HFFc6 (cell line): ENCODE measurements at regions not wholly inside any gene's neighbourhood (a gene's known extent, or its start where the extent isn't known, plus 50 kb on each side); places are given as distances from the start of the nearest gene placed in this dataset.
"Not testable (repeated sequence)": the region's sequence is repeated elsewhere in the genome, so short reads cannot be mapped to it uniquely, and the experiment has no call there.

ENCODE experiments used
- DNase-seq: peaks from one replicate; pipeline ENCODE4 v3.0.0-alpha.2; 2018
- H3K27ac Mint-ChIP-seq: 2 replicates; pipeline ENCODE4 v1.8.0; 2020; ENCODE audit warnings: mild to moderate bottlenecking, mixed read lengths
- H3K27me3 Mint-ChIP-seq: 2 replicates; pipeline ENCODE4 v1.8.0; 2021; ENCODE audit warnings: mild to moderate bottlenecking, moderate library complexity, mixed read lengths; ENCODE audit not compliant: insufficient read depth
- H3K36me3 Mint-ChIP-seq: 2 replicates; pipeline ENCODE4 v1.8.0; 2021; ENCODE audit warnings: low read depth, mixed read lengths
- H3K4me1 Mint-ChIP-seq: 2 replicates; pipeline ENCODE4 v1.8.0; 2020; ENCODE audit warnings: low read depth, mixed read lengths
- H3K4me3 Mint-ChIP-seq: 2 replicates; pipeline ENCODE4 v1.8.0; 2020; ENCODE audit warnings: mild to moderate bottlenecking, moderate library complexity, mixed read lengths
- H3K9me3 Mint-ChIP-seq: 2 replicates; pipeline ENCODE4 v1.8.0; 2020; ENCODE audit warnings: mild to moderate bottlenecking, mixed read lengths
- CTCF ChIP-seq: fragments of 200-600 bp; sonication (generic); IDR thresholded peaks from 2 replicates; pipeline ENCODE4 v1.5.0; 2021; ENCODE audit warnings: antibody characterized with exemption, mild to moderate bottlenecking

- TF ChIP-seq CTCF = no peak
- Mint-ChIP-seq H3K27me3 (no peaks in the 10 kb centered on the region), H3K27ac (no peak overlapping the region), H3K36me3 (peaks cover 4% of the 10 kb centered on the region; the same call in 1 of the 2 replicates), H3K4me1 (no peaks in the 10 kb centered on the region), H3K9me3 (peaks cover 27% of the 10 kb centered on the region), H3K4me3 (no peak overlapping the region)
- no peak for DNase-seq
Measured at GRCh38 chr3:103862415-103862814, 1427.6 kb downstream of the ZPLD1 start.

GRCh38 chr3:103863381-103863780 is 1428.6 kb downstream of the ZPLD1 start:
- peaks cover 4% of the 10 kb centered on the region; the same call in 1 of the 2 replicates for H3K36me3 Mint-ChIP-seq
- no peaks in the 10 kb centered on the region for H3K27me3 Mint-ChIP-seq
- H3K27ac Mint-ChIP-seq = no peak overlapping the region
- no peaks in the 10 kb centered on the region for H3K4me1 Mint-ChIP-seq
- no peak overlapping the region for H3K4me3 Mint-ChIP-seq
- peaks cover 31% of the 10 kb centered on the region for H3K9me3 Mint-ChIP-seq
- no peak for TF ChIP-seq CTCF
- no peak for DNase-seq

- no peak for TF ChIP-seq CTCF
- DNase-seq = no peak
- no peaks in the 10 kb centered on the region for H3K4me1 Mint-ChIP-seq
- H3K4me3 Mint-ChIP-seq = no peak overlapping the region
- peaks cover 4% of the 10 kb centered on the region; the same call in 1 of the 2 replicates for H3K36me3 Mint-ChIP-seq
- no peak overlapping the region for H3K27ac Mint-ChIP-seq
- no peaks in the 10 kb centered on the region for H3K27me3 Mint-ChIP-seq
- H3K9me3 Mint-ChIP-seq = peaks cover 31% of the 10 kb centered on the region
Measured at GRCh38 chr3:103866113-103866512, 1431.3 kb downstream of the ZPLD1 start.

GRCh38 chr3:103873021-103873420 is 1438.2 kb downstream of the ZPLD1 start:
- no peak overlapping the region for H3K4me3 Mint-ChIP-seq
- H3K9me3 Mint-ChIP-seq = peaks cover 7% of the 10 kb centered on the region
- no peaks in the 10 kb centered on the region for H3K36me3 Mint-ChIP-seq
- no peak overlapping the region for H3K27ac Mint-ChIP-seq
- H3K27me3 Mint-ChIP-seq = no peaks in the 10 kb centered on the region
- DNase-seq = no peak
- no peaks in the 10 kb centered on the region for H3K4me1 Mint-ChIP-seq
- no peak for TF ChIP-seq CTCF

GRCh38 chr3:103873897-103874545 is 1439.2 kb downstream of the ZPLD1 start:
- no peak overlapping the region for H3K27ac Mint-ChIP-seq
- H3K4me1 Mint-ChIP-seq = no peaks in the 10 kb centered on the region
- TF ChIP-seq CTCF = no peak
- no peak overlapping the region for H3K4me3 Mint-ChIP-seq
- no peak for DNase-seq
- H3K36me3 Mint-ChIP-seq = no peaks in the 10 kb centered on the region
- peaks cover 5% of the 10 kb centered on the region for H3K9me3 Mint-ChIP-seq
- H3K27me3 Mint-ChIP-seq = no peaks in the 10 kb centered on the region

- not testable (repeated sequence) for H3K4me3 Mint-ChIP-seq
Measured at GRCh38 chr3:103881809-103882208, 1447.0 kb downstream of the ZPLD1 start.

More at GRCh38 chr3:103881809-103882208, 1447.0 kb downstream of the ZPLD1 start:
- not testable (repeated sequence) for H3K27me3 Mint-ChIP-seq, H3K27ac Mint-ChIP-seq, H3K4me1 Mint-ChIP-seq, H3K36me3 Mint-ChIP-seq, DNase-seq, H3K9me3 Mint-ChIP-seq
